Activated CD8-positive, alpha-beta T cell treated with anti-CD3 and anti-CD28 coated beads for 36 hours (primary cell): ENCODE measurements at regions not wholly inside any gene's neighbourhood (a gene's known extent, or its start where the extent isn't known, plus 50 kb on each side); places are given as distances from the start of the nearest gene placed in this dataset.

ENCODE experiments used
- ATAC-seq: fragments of 200-7000 bp; cut with Tn5 transposase; one replicate; pipeline ENCODE4 v1.10.0; 2021; ENCODE audit warnings: mild to moderate bottlenecking, moderate library complexity
- CTCF ChIA-PET: fragments of 350-600 bp; sonication (Branson Sonifier 250); formaldehyde crosslinking; loops from one replicate; lab custom pipeline; 2021; ENCODE audit warnings: antibody characterized with exemption; lab: Charles Lee
- POLR2A ChIA-PET: fragments of 350-600 bp; sonication (Branson Sonifier 250); formaldehyde crosslinking; loops from one replicate; lab custom pipeline; 2021; ENCODE audit warnings: antibody characterized with exemption; lab: Charles Lee
- DNase-seq: peaks from one replicate; pipeline ENCODE4 v3.0.0-alpha.2; 2020
- H3K27ac Mint-ChIP-seq: one replicate; pipeline ENCODE4 v1.8.0; 2021; ENCODE audit warnings: mild to moderate bottlenecking, mixed read lengths
- H3K27me3 Mint-ChIP-seq: one replicate; pipeline ENCODE4 v1.8.0; 2021; ENCODE audit warnings: mixed read lengths
- H3K36me3 Mint-ChIP-seq: one replicate; pipeline ENCODE4 v1.8.0; 2021; ENCODE audit warnings: low read depth, mixed read lengths
- H3K4me1 Mint-ChIP-seq: one replicate; pipeline ENCODE4 v1.8.0; 2021; ENCODE audit warnings: low read depth, mixed read lengths
- H3K4me3 Mint-ChIP-seq: one replicate; pipeline ENCODE4 v1.8.0; 2021; ENCODE audit warnings: mild to moderate bottlenecking, moderate library complexity, mixed read lengths
- H3K9me3 Mint-ChIP-seq: one replicate; pipeline ENCODE4 v1.8.0; 2021; ENCODE audit warnings: mixed read lengths
- CTCF ChIP-seq: fragments of 200-600 bp; IDR thresholded peaks from one replicate; pipeline ENCODE4 v1.8.0; 2022; ENCODE audit warnings: antibody characterized with exemption, mild to moderate bottlenecking
- intact Hi-C: fragments of 100-400 bp; cut with micrococcal nuclease; formaldehyde crosslinking; loops from one replicate; pipeline ENCODE4 v1.10.0; 2022

GRCh38 chr5:141753971-141754713 is 72.1 kb upstream of the ARAP3 start:
- ChIA-PET CTCF (interaction anchor here (1.1 kb wide), 1 partner anchor 125 kb away, joined by 3 read pairs; no protein-coding TSS in a partner anchor), POLR2A (no interaction called here)
- H3K36me3 Mint-ChIP-seq, result no peaks in the 10 kb centered on the region
- no peaks in the 10 kb centered on the region for H3K9me3 Mint-ChIP-seq
- H3K4me3 Mint-ChIP-seq, result no peak overlapping the region
- DNase-seq (peak; percentile 53), ATAC-seq (no peak)
- H3K4me1 Mint-ChIP-seq, result no peaks in the 10 kb centered on the region
- no peak overlapping the region for H3K27ac Mint-ChIP-seq
- intact Hi-C loops, result no loop called here
- TF ChIP-seq CTCF, result no peak
- peaks cover 51% of the 10 kb centered on the region for H3K27me3 Mint-ChIP-seq

GRCh38 chr5:141753143-141753970 is 71.3 kb upstream of the ARAP3 start:
- H3K9me3 Mint-ChIP-seq, result no peaks in the 10 kb centered on the region
- no peak overlapping the region for H3K4me3 Mint-ChIP-seq
- ATAC-seq (no peak), DNase-seq (no peak)
- ChIA-PET POLR2A (interaction anchor here (0.7 kb wide), 1 partner anchor 152 kb away, joined by 3 read pairs; no protein-coding TSS in a partner anchor), CTCF (interaction anchor here (1.0 to 1.3 kb wide), 4 partner anchors 10 to 126 kb away, joined by 3 read pairs; no protein-coding TSS in a partner anchor)
- no peaks in the 10 kb centered on the region for H3K36me3 Mint-ChIP-seq
- H3K27me3 Mint-ChIP-seq, result peaks cover 48% of the 10 kb centered on the region
- no peak for TF ChIP-seq CTCF
- no peaks in the 10 kb centered on the region for H3K4me1 Mint-ChIP-seq
- H3K27ac Mint-ChIP-seq, result no peak overlapping the region
- intact Hi-C loops, result no loop called here

- Mint-ChIP-seq H3K4me3 (no peak overlapping the region), H3K27ac (no peak overlapping the region), H3K9me3 (no peaks in the 10 kb centered on the region), H3K4me1 (no peaks in the 10 kb centered on the region), H3K36me3 (no peaks in the 10 kb centered on the region), H3K27me3 (peaks cover 41% of the 10 kb centered on the region)
- DNase-seq, result no peak
- no peak for TF ChIP-seq CTCF
- POLR2A ChIA-PET, result no interaction called here
- no peak for ATAC-seq
- CTCF ChIA-PET, result interaction anchor here (1.0 kb wide), 1 partner anchor 16 kb away, joined by 3 read pairs; no protein-coding TSS in a partner anchor
- intact Hi-C loops, result no loop called here
These were observed 65.4 kb upstream of the ARAP3 start for GRCh38 chr5:141747152-141748141.

GRCh38 chr5:141746395-141746794 is 64.4 kb upstream of the ARAP3 start:
- no peak overlapping the region for H3K4me3 Mint-ChIP-seq

More at GRCh38 chr5:141746395-141746794, 64.4 kb upstream of the ARAP3 start:
- TF ChIP-seq CTCF, result no peak
- ChIA-PET CTCF (no interaction called here), POLR2A (interaction anchor here (1.0 kb wide), 1 partner anchor 20 kb away, joined by 3 read pairs; no protein-coding TSS in a partner anchor)
- Mint-ChIP-seq H3K9me3 (no peaks in the 10 kb centered on the region), H3K4me1 (no peaks in the 10 kb centered on the region), H3K36me3 (no peaks in the 10 kb centered on the region), H3K27ac (no peak overlapping the region), H3K27me3 (peaks cover 36% of the 10 kb centered on the region)
- no peak for DNase-seq
- no peak for ATAC-seq
- intact Hi-C loops, result no loop called here
